ENCODE measurements at regions not wholly inside any gene's neighbourhood (a gene's known extent, or its start where the extent isn't known, plus 50 kb on each side); places are given as distances from the start of the nearest gene placed in this dataset.
"Not testable (repeated sequence)": the region's sequence is repeated elsewhere in the genome, so short reads cannot be mapped to it uniquely, and the experiment has no call there.

DNA sequence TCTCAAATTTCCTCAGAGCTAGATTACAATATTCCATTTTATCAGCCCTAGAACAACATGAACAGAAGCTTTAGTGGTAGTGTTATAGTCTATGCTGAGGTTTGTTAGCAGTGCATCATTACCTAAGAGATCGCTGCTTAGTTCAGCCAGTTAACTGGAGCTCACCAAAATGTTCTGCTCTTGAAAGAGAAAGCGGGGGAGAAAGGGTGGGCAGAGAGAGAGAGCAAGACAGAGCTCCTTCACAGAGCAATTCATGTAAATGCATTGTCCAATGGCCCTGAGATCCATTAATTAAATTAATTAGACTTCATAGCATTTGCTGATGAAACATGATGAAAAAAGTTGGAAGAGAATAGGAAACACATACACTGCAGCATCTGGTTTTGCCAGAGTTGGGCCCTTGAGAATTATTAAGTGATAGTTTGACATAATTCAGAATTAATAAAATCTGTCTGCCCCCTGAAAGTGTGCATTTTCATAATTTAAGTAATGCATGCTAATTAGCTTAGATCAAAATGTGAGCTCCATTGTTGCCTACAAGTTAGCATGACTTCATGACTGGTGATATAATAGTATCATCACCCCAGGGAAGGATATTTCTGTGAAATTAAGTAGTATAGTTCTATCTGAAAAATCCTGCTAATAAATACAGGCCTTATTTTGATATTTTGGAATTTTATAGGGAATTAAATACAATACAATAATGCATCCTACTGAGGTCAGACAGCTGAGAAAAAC lies 86.9 kb upstream of the LYSMD4 start:
- no peak for DNase-seq

DNA sequence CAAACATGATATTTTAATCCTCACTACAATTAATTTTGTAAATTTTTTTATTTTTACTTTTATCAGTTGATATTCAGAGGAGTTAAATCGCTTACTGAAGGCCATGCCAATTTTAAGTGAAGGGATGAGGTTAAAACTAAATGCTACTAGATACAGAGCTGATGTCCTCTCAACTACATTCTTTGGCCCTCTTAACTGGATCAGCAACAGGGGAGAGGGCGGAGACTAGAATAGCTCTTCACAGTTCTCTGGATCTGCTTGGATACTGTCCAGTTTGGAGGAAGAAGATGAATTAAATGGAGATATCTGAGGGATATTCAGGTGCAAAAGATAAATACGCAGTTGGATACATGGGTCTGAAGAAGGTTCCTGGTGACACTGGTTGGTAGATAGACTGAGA lies 85.6 kb upstream of the LYSMD4 start:
- DNase-seq, result no peak

DNA sequence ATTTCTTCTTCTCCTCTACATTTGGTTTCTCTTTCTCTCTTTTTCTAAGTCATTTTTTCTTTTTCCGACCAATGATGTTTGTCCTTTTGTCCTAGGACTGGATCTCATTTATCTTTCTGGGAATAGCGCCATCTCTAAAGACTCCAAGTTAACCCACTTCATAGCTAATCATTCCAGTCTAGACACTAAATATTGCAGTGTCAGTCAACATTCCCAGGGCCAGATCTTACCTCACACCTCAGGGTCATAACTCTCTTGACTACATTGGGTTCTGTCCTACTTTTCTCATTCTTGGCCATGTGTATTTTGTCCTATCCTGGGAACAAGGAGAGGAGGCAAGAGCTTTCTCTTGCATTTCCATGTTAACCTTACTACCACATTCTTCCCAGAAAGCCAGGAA lies 83.6 kb upstream of the LYSMD4 start:
- not testable (repeated sequence) for DNase-seq

DNA sequence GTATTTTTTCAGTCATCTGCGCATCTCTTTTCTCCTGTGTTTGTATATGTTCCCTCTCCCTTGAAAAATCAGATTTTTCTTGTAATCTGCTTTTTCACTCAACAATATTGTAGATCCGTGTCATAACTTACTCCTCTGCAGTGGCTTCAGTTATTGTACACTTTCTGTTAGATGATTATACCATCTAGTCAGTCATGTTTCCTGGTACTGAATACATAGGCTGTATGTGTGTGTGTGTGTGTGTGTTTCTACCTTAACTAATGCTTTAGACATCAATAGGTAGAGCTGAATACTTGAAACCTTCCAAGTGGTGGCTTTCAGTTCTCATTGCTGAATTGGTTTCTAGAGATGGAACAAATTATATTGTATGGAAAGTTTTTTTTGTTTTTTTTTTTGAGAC lies 77.4 kb upstream of the LYSMD4 start:
- not testable (repeated sequence) for DNase-seq

DNA sequence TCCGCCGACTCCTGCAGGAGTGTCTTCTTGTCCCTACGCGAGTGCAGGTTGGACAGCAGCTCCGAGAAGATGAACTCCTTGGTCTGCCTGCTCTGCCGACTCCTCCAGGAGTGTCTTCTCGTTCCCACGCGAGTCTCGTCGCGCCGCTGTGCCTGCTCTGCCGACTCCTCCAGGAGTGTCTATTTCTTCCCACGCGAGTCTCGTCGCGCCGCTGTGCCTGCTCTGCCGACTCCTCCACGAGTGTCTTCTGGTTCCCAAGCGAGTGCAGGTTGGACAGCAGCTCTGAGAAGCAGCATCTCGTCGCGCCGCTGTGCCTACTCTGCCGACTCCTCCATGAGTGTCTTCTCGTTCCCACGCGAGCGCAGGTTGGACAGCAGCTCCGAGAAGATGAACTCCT lies 66.6 kb upstream of the LYSMD4 start:
- DNase-seq, result not testable (repeated sequence)

DNA sequence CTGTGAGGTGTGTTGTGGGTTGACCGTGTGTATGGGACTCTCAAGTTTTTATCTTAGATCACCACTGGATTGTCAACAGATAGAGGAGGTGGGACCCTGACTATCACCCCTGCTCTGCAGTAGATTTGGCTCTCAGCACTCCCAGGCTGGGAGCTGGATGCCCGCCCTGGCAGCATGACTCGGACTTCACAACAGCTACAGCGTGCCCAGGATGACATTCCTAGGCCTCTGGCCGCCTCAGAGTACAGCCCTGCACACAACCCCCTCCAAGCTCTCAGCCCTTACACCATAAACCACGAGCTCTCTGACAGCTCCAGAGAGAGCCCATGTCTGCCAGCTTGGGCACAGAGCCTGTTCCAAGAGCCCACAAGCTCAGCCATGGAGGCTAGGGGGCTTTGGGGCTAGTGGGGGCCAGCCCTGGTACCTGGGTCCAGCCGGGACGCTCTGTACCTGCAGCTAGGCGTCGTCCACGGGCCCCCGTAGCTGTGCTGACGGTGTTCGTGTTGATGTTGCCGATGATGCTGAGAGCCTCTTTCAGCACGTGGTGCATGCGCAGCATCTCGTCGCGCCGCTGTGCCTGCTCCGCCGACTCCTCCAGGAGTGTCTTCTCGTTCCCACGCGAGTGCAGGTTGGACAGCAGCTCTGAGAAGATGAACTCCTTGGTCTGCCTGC lies 66.1 kb upstream of the LYSMD4 start:
- DNase-seq, result not testable (repeated sequence)

DNA sequence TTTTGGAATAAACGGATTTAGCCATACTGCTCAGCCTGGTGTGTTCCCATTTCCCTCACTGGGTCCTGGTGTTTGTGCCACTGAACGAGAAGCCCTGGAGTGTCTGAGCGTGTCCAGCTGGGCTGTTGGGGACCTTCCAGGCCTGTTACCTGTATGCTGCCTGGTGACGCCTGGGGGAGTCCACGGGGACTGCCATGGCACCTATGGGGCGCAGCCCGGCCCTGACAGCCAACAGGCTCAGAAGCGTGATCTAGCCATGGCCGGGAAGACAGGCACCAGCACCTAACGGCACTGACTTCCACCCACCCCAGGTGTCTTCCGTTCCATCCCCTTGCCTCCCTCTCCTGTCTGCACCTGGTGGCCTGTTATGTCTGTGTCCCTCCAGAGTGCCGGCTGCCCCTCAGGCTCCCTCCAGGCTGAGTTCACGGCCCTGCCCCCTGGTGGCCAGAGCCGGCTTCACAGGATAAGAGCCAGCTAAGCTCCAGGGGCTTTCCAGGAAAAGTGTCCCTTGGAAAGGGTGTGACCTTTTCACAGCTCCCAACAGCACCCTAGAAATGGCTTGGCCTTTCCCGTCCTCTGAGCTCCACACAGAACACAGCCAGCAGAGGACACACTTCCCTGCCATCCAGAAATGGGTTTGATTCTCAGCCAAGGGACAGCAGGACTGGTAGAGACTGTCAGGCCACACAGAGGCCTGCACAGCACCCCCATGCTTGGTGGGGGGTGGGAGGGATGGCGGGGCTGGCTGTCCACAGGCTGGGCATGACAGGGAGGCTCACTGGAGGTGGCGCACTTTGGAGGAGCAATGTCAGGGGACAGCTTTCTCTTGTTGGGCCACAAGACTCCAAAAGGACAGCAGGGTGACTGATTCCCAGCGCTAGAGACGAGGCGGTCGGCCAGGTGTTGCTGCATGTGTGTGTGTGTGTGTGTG lies 64.0 kb upstream of the LYSMD4 start:
- not testable (repeated sequence) for DNase-seq

DNA sequence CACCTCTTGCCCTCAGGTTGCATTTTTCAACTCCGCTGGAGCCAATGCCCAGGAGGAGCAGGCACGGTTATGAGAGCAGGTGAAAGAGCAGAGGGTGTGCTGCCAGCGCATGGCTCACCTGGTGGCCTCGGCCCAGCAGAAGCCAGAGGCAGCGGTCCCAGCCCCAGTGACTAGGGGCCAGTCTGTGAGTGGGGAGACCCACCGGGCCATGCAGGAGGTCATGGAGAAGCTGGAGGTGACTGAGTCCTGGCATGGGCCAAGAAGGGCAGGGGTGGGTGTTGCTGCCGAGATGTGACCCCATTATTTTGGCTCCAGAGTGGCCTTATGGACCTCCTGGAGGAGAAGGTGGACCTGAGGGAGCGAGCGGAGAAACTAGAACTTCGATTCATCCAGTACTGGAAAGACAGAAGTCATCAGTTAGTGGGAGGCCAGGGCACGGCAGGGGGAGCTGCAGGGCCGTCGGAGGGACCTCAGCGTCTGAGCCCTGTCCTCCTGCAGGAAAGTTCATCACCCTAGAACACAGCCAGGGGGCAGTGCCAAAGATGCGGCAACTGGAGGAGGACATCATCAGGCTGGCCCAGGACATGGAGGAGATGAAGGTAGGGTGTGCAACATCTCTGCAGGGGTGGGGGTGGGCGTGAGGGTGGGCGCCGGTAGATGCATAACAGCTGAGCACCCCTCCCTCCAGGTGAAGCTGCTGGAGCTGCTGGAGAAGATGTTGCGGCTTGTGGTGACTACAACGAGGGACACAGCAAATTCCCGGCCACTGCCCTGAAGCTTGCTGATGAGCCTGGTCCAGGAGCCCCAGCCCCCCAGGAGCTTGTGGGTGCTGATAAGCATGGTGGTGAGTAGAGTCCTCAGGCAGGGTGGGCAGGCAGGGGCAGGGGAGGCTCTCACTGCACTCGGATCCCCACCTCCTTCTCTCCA lies 58.9 kb upstream of the LYSMD4 start:
- DNase-seq, result not testable (repeated sequence)

DNA sequence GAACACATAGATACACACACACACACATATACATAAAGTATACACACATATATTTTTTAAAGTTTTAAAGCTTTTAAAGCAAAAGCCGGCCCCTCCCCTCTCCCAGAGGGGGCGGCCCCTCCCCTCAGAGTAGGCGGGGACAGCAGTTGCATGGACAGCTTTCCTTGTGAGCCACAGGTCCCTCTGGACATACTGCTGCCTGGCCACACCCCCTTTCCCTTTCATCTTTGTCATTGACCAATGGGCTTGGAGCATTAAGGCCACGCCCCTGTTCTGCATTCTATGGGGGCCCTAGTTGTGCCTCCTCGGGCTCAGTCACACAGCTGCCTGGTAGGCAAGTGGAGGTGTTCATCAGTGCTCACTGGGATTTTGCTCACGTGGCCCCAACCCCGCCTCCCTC lies 57.5 kb upstream of the LYSMD4 start:
- not testable (repeated sequence) for DNase-seq

DNA sequence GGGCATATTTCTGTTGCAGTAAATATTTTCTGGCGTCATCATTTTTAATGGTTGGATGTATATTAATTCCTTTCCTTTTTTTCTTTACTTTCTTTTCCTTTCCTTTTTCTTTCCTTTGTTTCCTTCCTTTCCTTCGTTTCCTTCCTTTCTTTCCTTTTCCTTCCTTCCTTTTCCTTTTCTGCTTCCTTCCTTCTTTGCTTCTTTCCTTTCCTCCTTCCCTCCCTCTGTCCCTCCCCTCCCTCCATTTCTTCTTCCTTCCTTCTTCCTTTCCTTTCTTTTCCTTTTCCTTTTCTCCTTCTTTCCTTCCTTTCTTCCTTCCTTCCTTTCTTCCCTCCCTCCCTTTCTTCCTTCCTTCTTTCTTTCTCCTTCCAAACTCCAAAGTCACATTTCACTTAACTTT lies 54.9 kb upstream of the LYSMD4 start:
- DNase-seq, result no peak

DNA sequence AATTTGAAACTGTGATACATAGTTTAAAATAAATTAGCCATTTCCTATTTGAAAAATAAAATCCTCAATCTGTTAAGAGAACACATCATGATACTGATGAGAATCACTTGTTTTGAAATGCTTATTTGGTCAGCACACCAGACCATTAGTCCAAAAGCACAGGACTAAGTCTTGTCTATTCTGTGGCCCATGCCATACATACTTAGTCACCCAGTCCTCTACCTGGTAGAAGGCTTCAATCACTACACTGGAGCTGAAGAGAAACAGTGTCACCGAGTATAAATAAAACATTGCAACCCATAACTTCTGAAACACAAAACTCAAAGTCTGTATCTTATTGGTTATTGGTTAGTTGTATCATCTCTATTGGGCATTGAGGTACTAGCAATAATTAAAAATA lies 51.6 kb upstream of the LYSMD4 start:
- not testable (repeated sequence) for DNase-seq

DNA sequence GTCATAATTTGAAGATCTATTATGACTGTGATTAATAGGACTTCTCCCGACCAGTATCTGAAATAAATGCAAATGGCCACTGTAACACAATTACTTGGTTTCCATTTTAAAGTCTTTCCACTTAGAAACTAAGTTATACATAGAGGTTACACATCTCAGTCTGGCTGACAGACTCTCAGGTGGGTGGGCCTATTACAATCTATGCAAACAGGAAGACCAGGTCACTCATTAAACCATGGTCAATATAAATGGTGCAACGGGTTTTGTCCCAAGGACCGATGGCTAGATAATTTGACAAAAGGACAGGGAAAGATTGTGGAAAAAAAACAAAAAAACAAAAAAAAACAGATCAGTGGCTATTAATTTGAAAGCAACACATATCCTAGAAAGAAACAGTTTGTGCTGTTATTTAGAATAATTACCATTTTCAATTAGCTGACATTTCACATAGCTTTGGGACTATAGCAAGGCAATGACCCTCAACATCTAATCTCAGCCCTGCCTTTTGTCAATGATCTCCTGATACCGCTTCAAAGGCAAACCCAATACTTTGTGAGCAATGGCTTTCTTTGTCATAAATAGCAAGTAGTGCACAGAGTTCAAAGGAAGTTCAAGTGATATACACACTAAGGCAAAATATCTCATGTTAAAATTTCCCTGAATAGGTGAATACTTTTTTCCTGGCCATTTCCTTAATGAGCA lies 50.8 kb upstream of the LYSMD4 start:
- not testable (repeated sequence) for DNase-seq

Data from inflammatory macrophage treated with lipopolysaccharide for 4 hours (primary cell).